ENCODE measurements at regions not wholly inside any gene's neighbourhood (a gene's known extent, or its start where the extent isn't known, plus 50 kb on each side); places are given as distances from the start of the nearest gene placed in this dataset.

GRCh38 chr2:57981083-57981768, 65.4 kb upstream of the VRK2 start:
- H3K9me3 Mint-ChIP-seq: peaks cover 0 to 9% (median 6%) of the 10 kb centered on the region in 5 donors
- CTCF ChIA-PET: no interaction called here
- Histone ChIP-seq H3K27ac (ENCODE audit: low read depth, low read length) (no peak overlapping the region), H3K9me3 (ENCODE audit: low read length) (no peaks in the 10 kb centered on the region), H3K4me1 (ENCODE audit: insufficient read depth, low read length) (no peaks in the 10 kb centered on the region), H3K27me3 (ENCODE audit: insufficient read depth, low read length, poor library complexity, severe bottlenecking) (no peaks in the 10 kb centered on the region), H3K4me3 (ENCODE audit: low read length) (no peak overlapping the region), H3K36me3 (ENCODE audit: insufficient read depth, low read length) (no peaks in the 10 kb centered on the region)
- H3K4me3 Mint-ChIP-seq: no peak overlapping the region
- H3K27ac Mint-ChIP-seq: no peak overlapping the region
- H3K36me3 Mint-ChIP-seq: peaks cover 0 to 26% (median 0%) of the 10 kb centered on the region in 3 donors
- POLR2A ChIA-PET: no interaction called here
- no peaks in the 10 kb centered on the region for H3K4me1 Mint-ChIP-seq
- peaks cover 9 to 22% of the 10 kb centered on the region in 2 donors for H3K27me3 Mint-ChIP-seq
- DNase-seq: no peak

- no peak overlapping the region for H3K4me3 Mint-ChIP-seq
These were observed 58.6 kb upstream of the VRK2 start for GRCh38 chr2:57987835-57988573.

GRCh38 chr2:57990118-57990725, 56.4 kb upstream of the VRK2 start:
- H3K9me3 ChIP-seq (ENCODE audit: low read length): no peaks in the 10 kb centered on the region
- no peak overlapping the region for H3K4me3 ChIP-seq (ENCODE audit: low read length)
- no peaks in the 10 kb centered on the region for H3K4me1 Mint-ChIP-seq
- no peaks in the 10 kb centered on the region for H3K36me3 Mint-ChIP-seq
- H3K4me3 Mint-ChIP-seq: no peak overlapping the region
- H3K36me3 ChIP-seq (ENCODE audit: insufficient read depth, low read length): no peaks in the 10 kb centered on the region
- no peak for DNase-seq
- no peak overlapping the region for H3K27ac Mint-ChIP-seq
- H3K27ac ChIP-seq (ENCODE audit: low read depth, low read length): no peak overlapping the region
- ChIA-PET POLR2A (no interaction called here), CTCF (no interaction called here)
- H3K27me3 Mint-ChIP-seq: no peaks in the 10 kb centered on the region
- H3K9me3 Mint-ChIP-seq: no peaks in the 10 kb centered on the region
- H3K27me3 ChIP-seq (ENCODE audit: insufficient read depth, low read length, poor library complexity, severe bottlenecking): no peaks in the 10 kb centered on the region
- no peaks in the 10 kb centered on the region for H3K4me1 ChIP-seq (ENCODE audit: insufficient read depth, low read length)

More at GRCh38 chr2:57987835-57988573, 58.6 kb upstream of the VRK2 start:
- H3K27ac ChIP-seq (ENCODE audit: low read depth, low read length): no peak overlapping the region
- Mint-ChIP-seq H3K27me3 (peaks cover 2 to 10% of the 10 kb centered on the region in 2 donors), H3K4me1 (no peaks in the 10 kb centered on the region), H3K36me3 (peaks cover 0 to 8% (median 0%) of the 10 kb centered on the region in 3 donors), H3K27ac (no peak overlapping the region), H3K9me3 (peaks cover 0 to 2% (median 0%) of the 10 kb centered on the region in 5 donors)
- H3K9me3 ChIP-seq (ENCODE audit: low read length): no peaks in the 10 kb centered on the region
- no peaks in the 10 kb centered on the region for H3K27me3 ChIP-seq (ENCODE audit: insufficient read depth, low read length, poor library complexity, severe bottlenecking)
- DNase-seq: no peak
- ChIA-PET POLR2A (no interaction called here), CTCF (no interaction called here)
- no peaks in the 10 kb centered on the region for H3K4me1 ChIP-seq (ENCODE audit: insufficient read depth, low read length)
- no peak overlapping the region for H3K4me3 ChIP-seq (ENCODE audit: low read length)
- no peaks in the 10 kb centered on the region for H3K36me3 ChIP-seq (ENCODE audit: insufficient read depth, low read length)

Data from CD8-positive, alpha-beta memory T cell (primary cell).